Psoas muscle (tissue), 7 donors: ENCODE measurements at regions not wholly inside any gene's neighbourhood (a gene's known extent, or its start where the extent isn't known, plus 50 kb on each side); places are given as distances from the start of the nearest gene placed in this dataset.
A peak's percentile ranks its signal among the peaks of the same experiment; 100 is the strongest.

ENCODE experiments used
- ATAC-seq, 4 donors: fragments of 200-7000 bp; cut with Tn5 transposase; one replicate each; pipeline ENCODE4 v1.9.1; 2020; ENCODE audit warnings: moderate library complexity in 3 of 4, mild to moderate bottlenecking in 2 of 4
- DNase-seq, 2 donors: peaks; one replicate each; pipeline ENCODE4 v3.0.0-alpha.2; 2020
- H3K27ac ChIP-seq: fragments of 200-600 bp; one replicate; pipeline ENCODE4 v1.8.0; 2022
- H3K27me3 ChIP-seq, 3 donors: fragments of 200-600 bp in 1 of 3; one replicate each; pipeline versions ENCODE4 v1.6.1 to v1.8.0; 2013 to 2022; ENCODE audit warnings: low read length in 2 of 3, mild to moderate bottlenecking in 2 of 3, moderate library complexity in 1 of 3; ENCODE audit not compliant: insufficient read depth in 3 of 3
- H3K36me3 ChIP-seq, 2 donors: fragments of 200-600 bp in 1 of 2; one replicate each; pipeline versions ENCODE4 v1.6.1 to v1.8.0; 2013 to 2022; ENCODE audit warnings: low read depth in 1 of 2, mild to moderate bottlenecking in 1 of 2, moderate library complexity in 1 of 2; ENCODE audit not compliant: insufficient read depth in 1 of 2
- H3K4me1 ChIP-seq: fragments of 200-600 bp; one replicate; pipeline ENCODE4 v1.8.0; 2022
- H3K4me3 ChIP-seq: fragments of 200-600 bp; one replicate; pipeline ENCODE4 v1.8.0; 2022; ENCODE audit warnings: mild to moderate bottlenecking
- H3K9me3 ChIP-seq: fragments of 200-600 bp; one replicate; pipeline ENCODE4 v1.8.0; 2022
- WGBS, 3 donors: extraction: QIAGEN DNeasy Blood & Tissue Kit; methylation state at CpG; one replicate each; pipeline versions ENCODE4 v1.1.6 to v1.1.7; 2013; 5-methylcytosine and 5-hydroxymethylcytosine counted together
- intact Hi-C, 2 donors: fragments of 100-400 bp; cut with DNase I; formaldehyde crosslinking; loops; one replicate each; pipeline versions ENCODE4 v1.11.0 to v1.14.2; 2022
- TF ChIP-seq, protein P1 (sequence below): fragments of 200-600 bp; IDR thresholded peaks from one replicate; pipeline ENCODE4 v1.8.0; 2022; ENCODE audit warnings: antibody characterized with exemption
- donor health status: healthy with polysubstance abuse.
- donor health status: DM: no; HTN: no; CAD: no; lungs with moderate emphysema.
- donor health status: Bipolar disorder and iron deficiency.
- donor health status: healthy.
- donor health status: DM: yes; HTN: yes; CAD: no.
- donor health status: DM: no; HTN: no; CAD: no.
- donor health status: DM: yes; HTN: yes; CAD: no.

GRCh38 chr12:127270193-127270592, 996.8 kb upstream of the TMEM132C start:
- intact Hi-C loops = no loop called here
- 69 to 88% (median 70%) methylated on average over 3 of the region's 3 CpGs for whole genome bisulfite sequencing, 3 donors
- ATAC-seq (peak in 1 of 4 donors; percentile 45), DNase-seq (no peak)
- Histone ChIP-seq H3K4me3 (no peak overlapping the region), H3K27ac (no peak overlapping the region), H3K4me1 (no peaks in the 10 kb centered on the region), H3K36me3 (no peaks in the 10 kb centered on the region), H3K27me3 (no peaks in the 10 kb centered on the region), H3K9me3 (no peaks in the 10 kb centered on the region)
- TF ChIP-seq, protein P1, sequence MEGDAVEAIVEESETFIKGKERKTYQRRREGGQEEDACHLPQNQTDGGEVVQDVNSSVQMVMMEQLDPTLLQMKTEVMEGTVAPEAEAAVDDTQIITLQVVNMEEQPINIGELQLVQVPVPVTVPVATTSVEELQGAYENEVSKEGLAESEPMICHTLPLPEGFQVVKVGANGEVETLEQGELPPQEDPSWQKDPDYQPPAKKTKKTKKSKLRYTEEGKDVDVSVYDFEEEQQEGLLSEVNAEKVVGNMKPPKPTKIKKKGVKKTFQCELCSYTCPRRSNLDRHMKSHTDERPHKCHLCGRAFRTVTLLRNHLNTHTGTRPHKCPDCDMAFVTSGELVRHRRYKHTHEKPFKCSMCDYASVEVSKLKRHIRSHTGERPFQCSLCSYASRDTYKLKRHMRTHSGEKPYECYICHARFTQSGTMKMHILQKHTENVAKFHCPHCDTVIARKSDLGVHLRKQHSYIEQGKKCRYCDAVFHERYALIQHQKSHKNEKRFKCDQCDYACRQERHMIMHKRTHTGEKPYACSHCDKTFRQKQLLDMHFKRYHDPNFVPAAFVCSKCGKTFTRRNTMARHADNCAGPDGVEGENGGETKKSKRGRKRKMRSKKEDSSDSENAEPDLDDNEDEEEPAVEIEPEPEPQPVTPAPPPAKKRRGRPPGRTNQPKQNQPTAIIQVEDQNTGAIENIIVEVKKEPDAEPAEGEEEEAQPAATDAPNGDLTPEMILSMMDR = no peak

GRCh38 chr12:127271776-127272175, 995.2 kb upstream of the TMEM132C start:
- Histone ChIP-seq H3K36me3 (no peaks in the 10 kb centered on the region), H3K4me1 (no peaks in the 10 kb centered on the region), H3K27ac (no peak overlapping the region), H3K27me3 (no peaks in the 10 kb centered on the region), H3K4me3 (no peak overlapping the region), H3K9me3 (no peaks in the 10 kb centered on the region)
- 89 to 93% (median 90%) methylated on average over 10 of the region's 10 CpGs for WGBS, 3 donors
- DNase-seq (no peak), ATAC-seq (no peak)
- intact Hi-C loops = no loop called here
- TF ChIP-seq, protein P1 = no peak

DNA sequence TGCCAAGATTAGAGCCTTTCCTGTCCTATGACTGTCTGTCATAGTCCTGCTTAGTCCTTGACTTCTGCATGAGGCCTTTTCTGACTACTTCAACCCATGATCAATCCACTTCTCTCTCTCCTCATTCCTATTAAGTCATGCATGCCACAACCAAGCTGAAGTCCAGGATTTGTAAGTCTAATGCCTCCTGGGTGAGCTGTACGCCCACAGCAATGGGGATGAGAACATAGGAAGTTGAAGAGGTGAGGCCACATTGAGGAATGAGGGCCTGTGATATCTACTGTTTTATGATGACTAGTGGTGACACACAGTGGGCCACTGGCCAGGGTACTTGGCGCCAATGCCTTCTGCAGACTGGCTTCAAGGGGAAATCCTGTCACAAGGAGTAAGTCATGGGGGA, 994.1 kb upstream of the TMEM132C start:
- Histone ChIP-seq H3K36me3 (no peaks in the 10 kb centered on the region), H3K4me3 (no peak overlapping the region), H3K4me1 (no peaks in the 10 kb centered on the region), H3K27ac (no peak overlapping the region), H3K9me3 (no peaks in the 10 kb centered on the region), H3K27me3 (no peaks in the 10 kb centered on the region)
- 74 to 83% (median 82%) methylated on average over 2 of the region's 2 CpGs for WGBS, 3 donors
- DNase-seq (no peak), ATAC-seq (no peak)
- intact Hi-C loops = no loop called here
- TF ChIP-seq, protein P1 = no peak

GRCh38 chr12:127273626-127274025, 993.3 kb upstream of the TMEM132C start:
- intact Hi-C loops = no loop called here
- DNase-seq = no peak
- Histone ChIP-seq H3K4me3 (no peak overlapping the region), H3K4me1 (no peaks in the 10 kb centered on the region), H3K9me3 (no peaks in the 10 kb centered on the region), H3K27me3 (no peaks in the 10 kb centered on the region), H3K27ac (no peak overlapping the region), H3K36me3 (no peaks in the 10 kb centered on the region)
- TF ChIP-seq, protein P1 = no peak
- 82 to 91% (median 90%) methylated on average over 3 of the region's 3 CpGs for WGBS, 3 donors
- ATAC-seq = no peak

- Histone ChIP-seq H3K27ac (no peak overlapping the region), H3K36me3 (no peaks in the 10 kb centered on the region), H3K4me3 (no peak overlapping the region), H3K4me1 (no peaks in the 10 kb centered on the region), H3K27me3 (no peaks in the 10 kb centered on the region), H3K9me3 (no peaks in the 10 kb centered on the region)
- WGBS, 3 donors = 56 to 75% (median 64%) methylated on average over 4 of the region's 4 CpGs
- no peak for ATAC-seq
- no peak for DNase-seq
- TF ChIP-seq, protein P1 = no peak
- intact Hi-C loops = no loop called here
Observed at GRCh38 chr12:127275416-127275815, 991.6 kb upstream of the TMEM132C start.
